DMS53 (cell line): ENCODE measurements at regions not wholly inside any gene's neighbourhood (a gene's known extent, or its start where the extent isn't known, plus 50 kb on each side); places are given as distances from the start of the nearest gene placed in this dataset.

ENCODE experiments used
- DNase-seq: peaks from one replicate; lab custom pipeline; 2025; lab: John Stamatoyannopoulos, UW

DNA sequence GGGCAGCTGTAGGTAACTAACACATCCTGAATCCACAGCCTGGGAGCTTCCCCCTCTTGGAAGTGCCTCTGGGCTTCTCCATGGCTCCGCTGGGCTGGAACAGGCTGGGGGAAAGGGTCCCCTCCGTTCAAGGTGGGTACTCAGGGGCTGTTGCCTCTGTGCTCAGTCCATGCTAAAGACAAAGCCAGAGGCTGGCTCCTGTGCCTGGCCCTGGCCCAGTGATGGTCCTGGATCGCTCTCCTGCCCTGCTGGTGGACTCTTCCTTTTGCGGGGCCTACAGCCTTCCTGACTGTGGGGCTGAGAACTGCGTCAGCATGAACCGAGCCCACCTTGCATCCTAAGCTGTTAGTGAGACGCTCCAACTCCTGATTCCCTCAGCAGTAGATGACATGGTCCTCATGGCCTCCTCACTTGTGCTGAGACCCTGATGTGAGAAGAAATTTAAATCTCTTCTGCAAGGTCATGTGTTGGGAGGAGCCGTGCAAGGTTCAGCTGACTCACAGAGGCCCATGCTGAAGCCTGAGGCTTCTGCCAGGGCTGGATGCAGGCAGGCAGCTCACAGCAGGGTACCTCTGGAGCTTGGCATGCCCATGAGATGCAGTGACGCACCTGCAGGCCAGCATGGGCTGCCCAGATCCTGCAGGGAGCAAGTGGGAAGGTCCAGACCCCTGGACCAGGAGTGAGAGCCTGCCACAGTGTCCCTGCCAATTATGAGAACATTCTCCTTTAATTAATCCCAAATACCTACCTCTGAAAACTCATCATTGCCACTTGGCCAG lies 1285.5 kb downstream of the TBC1D22A start:
- no peak for DNase-seq

DNA sequence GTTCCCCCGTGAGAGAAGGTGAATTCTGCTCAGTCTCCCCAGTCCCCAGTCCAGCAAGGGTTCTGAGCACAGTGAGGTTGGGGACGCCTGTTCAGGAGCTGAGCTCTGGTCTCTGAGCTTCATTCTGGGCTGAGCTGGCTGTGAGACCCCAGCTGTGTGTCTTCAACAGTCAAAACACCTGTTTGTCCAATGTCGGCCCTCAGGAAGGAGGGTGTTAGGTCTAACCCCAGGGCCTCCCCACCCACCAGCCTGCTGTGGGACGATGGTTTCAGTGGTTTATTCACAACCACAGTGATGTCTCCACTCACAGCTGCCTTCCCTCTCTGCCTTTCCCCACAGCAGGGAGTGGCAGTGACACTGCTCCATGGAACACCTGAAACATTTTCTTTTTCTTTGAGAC lies 1282.9 kb downstream of the TBC1D22A start:
- no peak for DNase-seq

DNA sequence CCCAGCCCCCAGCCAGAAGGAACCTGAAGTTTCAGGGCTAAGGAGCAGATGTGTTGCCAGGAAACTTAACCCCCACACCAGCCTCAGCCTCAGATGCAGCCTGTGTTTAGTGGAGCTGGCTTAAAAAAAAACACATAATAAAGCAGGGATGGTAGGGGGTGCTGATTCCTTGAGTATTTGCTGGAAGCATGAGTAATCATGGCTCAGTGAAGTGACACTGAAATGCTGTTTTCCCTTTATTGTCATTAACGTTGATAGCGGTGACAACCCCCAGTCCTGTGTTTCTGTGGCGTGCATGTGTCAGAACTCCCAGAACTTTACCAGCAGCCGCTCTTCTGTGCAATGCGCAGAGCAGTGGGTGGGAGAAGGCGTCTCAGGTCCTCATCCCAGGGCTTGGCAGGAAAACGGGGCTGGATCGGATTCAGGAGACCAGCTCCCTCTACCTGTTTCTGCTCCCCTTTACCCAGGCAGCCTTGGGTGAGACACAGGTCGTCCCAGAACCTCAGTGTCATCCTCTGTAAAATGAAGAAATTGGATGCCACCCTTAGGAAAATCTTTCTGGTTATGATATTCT lies 1282.1 kb downstream of the TBC1D22A start:
- no peak for DNase-seq

DNA sequence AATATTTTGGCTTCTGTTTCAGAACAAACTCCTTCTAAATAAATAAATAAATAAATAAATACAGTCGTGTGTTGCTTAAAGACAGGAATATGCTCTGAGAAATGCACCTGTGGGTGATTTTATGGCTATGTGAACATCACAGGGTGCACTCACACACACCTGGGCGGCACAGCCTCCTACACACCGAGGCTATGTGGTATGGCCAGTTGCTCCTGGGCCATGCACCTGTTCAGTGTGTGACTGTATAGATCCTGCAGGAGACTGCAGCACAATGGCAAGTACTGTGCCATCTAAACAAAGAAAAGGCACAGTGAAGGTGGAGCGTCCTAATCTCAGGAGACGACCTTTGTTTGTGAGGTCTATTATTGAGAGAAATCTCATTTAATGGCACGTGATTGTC lies 1281.1 kb downstream of the TBC1D22A start:
- DNase-seq, result no peak

DNA sequence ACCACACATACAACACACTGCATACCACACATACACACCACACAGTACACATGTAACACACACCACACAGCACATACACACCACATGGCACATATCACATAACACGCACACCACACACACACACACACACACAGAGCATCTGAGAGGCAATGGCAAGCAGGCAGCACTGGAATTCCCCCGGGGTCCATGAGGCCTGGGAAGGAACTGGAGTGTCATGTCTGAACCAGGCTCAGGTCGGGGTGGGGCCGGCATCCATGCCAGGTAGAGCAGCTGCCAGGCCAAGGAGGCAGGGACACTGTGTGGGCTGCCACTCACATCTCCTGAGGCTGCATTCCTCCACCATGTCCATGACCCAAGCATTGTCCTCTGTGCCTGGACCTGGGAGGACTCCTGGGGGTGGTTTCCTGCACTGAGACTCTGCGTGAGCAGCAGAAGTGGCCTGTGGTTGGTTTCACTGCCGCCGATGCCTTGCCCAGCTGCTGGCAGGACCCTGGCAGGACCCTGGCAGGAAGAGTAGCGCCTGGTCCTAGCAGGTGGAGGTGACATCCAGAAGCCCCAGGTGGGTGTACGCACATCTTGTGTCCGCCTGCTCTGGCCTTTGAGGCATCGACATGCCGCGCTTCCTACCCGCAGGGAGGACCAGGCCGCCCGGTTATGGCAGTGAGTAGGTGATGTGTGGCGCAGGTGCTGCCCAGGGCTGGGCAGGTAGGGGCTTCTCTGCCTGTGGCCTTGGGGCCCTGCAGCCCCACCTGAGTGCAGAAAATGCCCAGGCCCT lies 1280.4 kb downstream of the TBC1D22A start:
- DNase-seq, result no peak

DNA sequence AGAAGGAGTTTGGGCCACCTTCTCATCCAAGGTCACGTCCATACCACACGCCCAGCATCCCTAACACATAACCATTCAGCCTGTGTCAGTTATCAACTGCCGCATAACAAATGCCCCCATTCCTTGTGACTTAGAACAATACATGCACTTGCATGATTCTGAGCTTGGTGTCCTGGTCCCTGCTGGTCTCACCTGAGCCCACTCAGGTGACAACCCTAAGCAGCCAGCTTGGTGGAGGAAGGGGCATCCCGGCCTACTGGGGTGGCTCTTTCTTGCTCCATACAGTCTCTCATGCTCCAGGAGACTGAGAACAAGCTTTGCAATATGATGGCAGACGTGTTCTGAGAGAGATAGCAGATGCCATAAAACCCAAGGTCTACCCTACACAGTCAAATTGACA lies 1276.9 kb downstream of the TBC1D22A start:
- DNase-seq, result no peak

DNA sequence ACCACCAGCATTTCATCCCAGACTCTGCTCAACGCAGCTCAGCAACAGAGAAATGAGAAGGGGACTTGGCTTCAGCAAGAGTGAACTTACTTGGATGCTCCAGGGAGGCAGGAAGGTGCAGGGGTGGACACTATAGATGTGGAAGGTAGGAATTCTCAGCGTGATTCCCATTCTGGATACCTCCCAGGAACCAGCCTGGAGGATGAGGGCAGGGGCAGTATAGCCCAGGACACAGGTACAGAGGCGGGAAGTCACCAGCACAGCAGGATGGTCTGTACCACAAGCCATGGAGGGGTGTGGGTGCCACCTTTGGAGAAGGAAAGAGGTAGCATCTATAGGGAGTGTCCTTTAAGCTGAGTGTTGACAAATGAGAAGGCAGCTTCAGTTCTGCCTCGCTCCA lies 1275.2 kb downstream of the TBC1D22A start:
- DNase-seq, result no peak

DNA sequence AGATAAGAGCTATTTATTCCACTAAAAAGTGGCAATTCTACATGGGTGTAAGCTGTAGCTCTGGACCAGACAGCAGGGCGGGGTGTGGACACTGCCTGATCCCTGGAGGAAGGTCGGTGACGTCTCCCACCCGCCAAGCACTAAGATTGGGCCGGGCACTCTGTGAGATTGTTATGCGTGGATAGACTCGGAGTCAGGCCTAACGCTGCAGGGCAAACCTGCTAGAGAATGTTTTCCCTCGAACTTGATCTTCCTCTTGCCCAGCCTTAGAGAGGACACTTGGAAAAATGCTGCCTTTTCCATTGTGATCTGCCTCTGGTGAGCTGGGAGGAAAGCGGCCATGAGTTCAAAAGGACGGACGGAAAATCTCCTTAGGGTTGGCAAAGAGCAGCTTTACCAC lies 1273.4 kb downstream of the TBC1D22A start:
- DNase-seq, result no peak

DNA sequence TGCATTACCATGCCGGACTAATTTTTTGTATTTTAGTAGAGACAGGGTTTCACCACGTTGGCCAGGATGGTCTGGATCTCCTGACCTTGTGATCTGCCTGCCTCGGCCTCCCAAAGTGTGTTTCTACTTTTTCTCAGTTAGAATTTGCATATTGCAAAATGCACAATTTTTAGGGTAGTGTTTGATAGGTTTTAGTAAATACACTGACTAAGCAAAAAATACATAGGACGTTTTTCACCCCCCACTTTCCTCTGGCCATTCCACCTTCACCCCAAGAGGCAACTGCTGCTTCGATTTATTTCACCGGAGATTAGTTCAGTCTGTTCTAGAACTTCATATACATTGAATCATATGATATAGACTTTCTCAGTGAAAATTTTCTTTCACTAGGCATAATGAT lies 1269.1 kb downstream of the TBC1D22A start:
- no peak for DNase-seq

DNA sequence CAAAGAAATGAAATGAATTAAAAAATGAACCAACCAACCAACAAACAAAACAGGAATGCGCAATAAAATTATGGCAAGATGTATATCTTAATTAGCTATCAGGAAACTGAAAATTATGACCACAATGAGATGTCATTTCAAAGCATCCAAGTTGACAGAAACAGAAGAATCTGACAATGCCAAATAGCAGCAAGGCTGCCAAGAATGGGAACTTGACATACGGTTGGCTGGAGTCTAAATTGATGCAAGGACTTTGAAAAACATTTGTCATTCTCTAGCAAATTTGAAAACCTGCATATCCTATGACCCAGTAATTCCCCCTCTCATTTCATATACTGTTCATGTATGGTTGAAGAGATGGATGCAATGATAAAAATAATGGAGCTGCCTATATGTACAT lies 1262.6 kb downstream of the TBC1D22A start:
- no peak for DNase-seq

DNA sequence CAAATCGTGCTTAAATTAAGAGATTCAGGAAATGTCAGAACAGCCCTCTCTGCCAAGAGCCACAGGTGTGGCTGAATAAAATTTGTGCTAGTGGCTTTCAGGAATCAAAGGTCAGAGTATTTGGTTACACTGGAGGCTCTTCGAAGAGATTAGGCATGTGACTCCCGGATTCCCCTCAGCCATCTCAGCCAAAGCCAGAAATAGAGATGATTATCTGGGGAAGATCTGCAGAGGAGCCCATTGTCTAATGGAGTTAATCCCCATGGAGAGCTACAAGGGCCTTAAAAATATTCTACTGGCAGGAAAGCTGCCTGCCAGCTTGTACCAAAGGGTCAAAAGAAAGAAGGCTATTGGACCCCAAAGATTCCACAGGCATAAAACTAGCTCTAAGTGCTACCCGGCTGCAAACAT lies 1259.5 kb downstream of the TBC1D22A start:
- DNase-seq, result no peak

DNA sequence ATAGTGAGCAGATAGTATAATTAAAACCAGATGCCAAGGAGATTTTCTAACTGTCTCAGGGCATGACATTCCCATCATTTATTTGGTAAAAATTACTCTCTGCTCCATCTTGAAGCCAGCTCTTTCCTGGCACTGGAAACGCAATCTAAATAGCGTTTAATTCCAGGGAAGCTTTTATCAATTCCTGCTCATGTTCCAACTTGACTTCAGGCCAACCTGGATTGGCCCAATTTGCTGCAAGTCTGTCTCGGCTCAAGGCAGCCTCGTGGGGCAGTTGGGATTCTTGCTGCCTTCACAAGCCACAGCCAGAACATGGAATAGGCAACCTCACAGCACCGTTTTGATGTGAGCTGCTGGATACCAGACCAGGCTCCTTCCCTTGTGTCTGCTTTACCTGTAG lies 1255.9 kb downstream of the TBC1D22A start:
- DNase-seq, result no peak

DNA sequence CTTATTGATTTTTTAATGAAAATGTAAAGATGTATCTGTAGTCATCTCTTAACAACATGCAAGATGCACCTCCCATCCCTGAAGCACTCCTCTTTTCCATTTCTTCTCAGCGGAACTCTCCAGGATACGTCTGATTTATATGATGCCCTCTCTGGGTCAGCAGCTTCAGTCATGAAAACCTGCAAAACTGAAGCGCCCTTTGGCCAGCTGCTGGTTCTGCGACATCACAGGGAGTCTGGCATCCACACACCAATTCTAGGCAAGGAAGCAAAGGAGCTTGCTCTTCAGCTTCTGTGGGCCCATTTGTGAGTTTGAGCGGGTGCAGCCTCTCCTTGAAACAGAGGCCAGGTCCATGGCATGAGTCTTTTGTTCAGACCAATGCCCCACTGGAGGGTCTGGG lies 1253.3 kb downstream of the TBC1D22A start:
- DNase-seq, result no peak

DNA sequence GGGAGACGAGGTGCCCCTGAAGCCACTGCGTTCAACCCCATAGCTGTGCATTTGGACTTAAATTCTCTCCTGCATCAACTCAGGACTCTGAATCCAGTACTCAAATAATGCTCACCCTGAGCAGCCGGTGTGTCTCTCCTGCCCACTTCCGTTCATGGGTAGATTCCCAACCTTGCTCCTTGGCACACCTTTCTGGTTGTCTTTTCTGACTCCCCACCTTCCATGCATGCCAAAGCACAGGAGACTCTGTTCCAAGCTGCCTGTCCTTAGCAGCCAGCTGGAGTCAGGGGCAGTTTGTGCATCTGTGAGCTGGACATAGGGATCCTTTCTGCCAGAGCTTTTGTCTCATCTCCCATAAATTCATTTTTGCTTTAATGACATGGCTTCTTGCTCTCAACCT lies 1242.5 kb downstream of the TBC1D22A start:
- no peak for DNase-seq

DNA sequence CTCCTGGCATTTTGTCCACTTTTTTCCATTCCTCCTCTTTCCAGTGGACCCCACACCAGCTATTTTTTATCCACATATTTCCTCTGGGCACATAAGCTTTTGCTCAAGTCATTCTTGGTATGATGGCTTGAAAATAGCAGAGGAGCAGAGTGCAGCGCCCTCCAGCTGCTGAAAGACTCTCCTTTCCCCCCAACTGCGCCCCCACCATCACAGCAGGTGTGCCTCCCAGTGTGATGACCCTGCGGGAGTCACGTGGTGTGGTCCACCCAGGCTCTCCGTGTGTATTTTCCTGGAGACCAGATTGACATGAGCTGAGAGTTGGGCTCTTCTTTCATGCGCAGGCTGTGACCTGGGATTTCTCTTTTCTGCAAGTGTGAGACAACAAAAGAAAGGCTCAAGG lies 1241.6 kb downstream of the TBC1D22A start:
- DNase-seq, result no peak

DNA sequence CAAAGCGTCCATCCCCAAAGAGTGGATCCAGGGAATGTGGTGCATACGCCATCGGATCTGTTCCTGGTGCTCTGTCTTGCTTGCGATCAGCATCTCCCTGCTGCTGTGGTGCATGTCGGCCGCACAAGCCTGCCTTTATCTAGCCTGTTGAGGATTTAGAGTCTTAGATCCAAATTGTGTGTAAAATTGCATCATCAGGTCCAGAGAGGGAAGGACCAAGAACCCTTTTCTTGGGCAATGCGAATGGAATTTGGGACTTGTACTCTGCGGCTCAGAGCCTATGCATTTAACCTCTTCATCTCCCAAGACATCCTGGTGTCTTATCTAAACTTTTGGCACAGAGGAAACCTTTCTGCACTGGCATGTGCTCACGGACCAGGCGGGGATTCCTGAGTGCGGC lies 1238.7 kb downstream of the TBC1D22A start:
- no peak for DNase-seq

DNA sequence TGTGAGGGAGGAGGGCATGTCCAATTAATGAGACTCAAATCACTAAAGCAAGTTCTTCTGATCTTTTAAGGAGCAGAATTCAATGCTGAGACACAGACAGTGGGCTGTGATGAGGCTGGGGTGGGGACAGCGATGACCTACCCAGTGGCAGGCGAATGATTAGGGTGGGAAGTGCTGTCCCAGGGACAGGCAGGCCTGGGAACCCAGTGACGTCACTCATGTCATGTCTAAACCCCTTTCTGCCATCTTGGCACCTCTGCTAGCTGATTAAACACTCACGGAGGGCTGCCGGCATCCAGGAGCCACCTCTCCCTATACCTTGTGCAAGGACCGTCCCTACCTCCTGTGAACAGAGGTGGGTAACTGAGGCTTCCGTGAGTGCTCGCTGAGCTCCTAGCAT lies 1235.2 kb downstream of the TBC1D22A start:
- DNase-seq, result no peak

DNA sequence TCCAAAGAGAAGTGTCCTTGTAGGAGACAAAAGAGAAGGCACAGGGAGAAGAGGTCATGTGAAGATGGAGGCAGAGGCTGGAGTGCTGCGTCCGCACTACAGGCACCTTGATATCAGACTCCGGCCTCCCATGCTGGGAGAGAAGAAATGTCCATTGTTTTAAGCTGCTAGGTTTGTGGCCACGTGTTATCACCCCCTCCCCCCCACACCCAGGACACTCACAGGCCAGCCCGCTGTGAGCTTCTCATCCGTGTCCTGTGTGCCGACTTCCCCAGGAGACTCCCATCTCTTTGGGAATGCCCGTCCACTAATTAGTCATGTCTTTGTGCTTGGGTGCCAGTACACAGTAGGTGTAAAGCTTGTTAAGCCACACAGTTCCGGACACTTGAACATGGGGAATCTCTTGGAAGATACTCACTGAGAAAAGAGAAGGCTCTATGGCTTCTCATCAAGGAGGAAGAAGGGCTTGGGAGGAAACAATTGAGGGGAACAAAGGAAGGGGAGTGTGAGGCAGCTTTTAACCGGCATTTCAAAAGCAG lies 1234.7 kb downstream of the TBC1D22A start:
- DNase-seq, result no peak

DNA sequence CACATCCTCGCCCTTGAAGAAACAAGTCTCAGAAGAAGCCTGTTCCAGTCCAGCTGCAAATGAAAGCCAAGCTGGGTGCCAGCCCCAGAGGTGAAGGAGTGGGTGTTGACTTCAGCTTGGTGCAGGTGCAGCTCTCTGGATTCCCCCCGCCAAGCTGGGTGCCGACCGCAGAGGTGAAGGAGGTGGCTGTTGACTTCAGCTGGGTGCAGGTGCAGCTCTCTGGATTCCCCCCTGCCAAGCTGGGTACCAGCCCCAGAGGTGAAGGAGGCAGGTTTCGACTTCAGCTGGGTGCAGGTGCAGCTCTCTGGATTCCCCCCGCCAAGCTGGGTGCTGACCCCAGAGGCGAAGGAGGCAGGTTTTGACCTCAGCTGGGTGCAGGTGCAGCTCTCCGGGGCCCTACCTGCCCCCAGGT lies 1234.0 kb downstream of the TBC1D22A start:
- DNase-seq, result no peak

DNA sequence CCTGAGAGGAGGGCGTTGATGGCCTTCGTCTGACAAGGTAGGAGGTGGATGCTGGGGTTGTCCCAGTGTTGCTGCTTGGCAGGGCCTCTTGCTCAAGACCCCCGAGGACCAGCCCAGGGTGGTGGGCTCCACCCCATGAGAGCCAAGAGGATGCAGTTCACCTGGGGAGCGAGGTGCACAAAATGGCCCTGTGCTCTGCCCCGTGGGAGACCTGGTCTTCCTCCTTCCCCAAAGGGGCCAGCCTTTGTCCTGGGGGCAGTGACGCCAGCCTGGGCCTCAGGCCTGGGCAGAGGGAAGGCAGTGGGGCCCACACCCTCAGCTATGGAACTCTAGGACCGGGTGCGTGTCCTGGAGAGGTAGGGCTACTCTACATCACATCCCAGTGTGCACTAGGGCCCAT lies 1233.3 kb downstream of the TBC1D22A start:
- no peak for DNase-seq

DNA sequence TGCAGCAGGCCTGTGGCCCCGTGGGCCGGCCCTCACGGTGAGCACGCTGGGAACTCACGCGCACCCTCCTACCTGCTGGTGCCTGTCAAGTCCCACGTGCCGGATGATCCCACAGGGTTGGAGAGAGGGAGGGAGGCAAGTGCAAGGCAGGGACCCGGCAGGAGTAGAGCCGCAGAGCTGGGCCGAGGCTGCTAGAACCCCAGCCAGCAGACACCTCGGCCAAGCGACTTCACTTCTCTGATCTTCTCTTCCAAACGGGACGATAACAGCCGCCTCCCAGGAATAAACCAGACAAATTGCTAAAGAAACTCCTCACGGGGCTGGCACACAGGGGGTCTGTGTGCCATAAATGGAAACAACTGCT lies 1232.8 kb downstream of the TBC1D22A start:
- DNase-seq, result no peak

DNA sequence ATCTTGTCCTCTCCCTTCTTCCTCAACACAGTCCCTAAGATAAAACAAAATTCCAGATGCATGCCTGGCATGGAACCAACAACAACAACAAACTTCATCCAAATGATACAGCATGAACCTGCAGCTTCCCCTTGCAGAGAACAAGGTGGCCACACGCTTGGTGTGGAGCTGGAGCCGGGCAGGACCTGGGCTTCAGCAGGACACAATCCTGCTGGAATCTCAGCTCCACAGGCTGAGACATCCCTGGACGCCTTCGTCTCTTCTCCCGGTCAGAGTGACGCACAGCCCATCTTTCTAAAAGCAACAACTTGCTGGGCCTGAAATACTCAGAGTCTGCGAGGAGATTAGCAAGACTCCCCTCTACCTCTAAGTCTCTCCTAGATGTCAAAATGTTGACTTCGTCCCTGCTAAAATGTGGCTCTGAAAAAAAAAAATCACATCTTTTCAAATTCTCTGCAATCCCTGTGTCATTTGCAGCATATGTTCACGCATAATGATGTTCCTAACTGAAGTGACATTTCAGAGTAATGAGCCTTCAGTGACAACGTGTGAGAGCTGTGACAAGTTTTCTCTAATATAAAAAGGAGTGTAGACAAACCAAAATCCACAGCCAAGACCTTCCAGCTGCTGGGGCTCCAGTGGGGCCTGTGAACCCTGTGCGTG lies 1232.3 kb downstream of the TBC1D22A start:
- no peak for DNase-seq

DNA sequence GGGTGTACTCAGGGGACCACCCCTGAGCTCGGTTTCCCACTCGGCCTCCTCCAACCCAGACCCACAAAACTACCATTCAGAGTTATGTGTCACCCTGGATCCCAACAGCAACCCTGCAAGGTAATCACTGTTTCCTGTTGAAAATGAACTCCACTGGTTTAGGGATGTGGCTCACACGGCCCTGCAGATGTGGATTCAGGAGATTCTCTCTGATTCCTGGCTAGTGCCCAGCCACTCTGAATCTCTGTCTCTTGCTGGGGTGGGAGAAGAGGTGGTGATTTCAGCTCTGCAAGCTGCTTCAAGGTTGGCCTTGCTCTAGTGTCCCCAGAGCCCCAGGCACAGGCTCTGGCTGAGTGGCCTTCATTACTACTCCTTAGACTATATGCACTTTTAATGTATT lies 1231.6 kb downstream of the TBC1D22A start:
- no peak for DNase-seq
